Epithelial cell of prostate (primary cell): ENCODE measurements at regions not wholly inside any gene's neighbourhood (a gene's known extent, or its start where the extent isn't known, plus 50 kb on each side); places are given as distances from the start of the nearest gene placed in this dataset.

Experiments
- DNase-seq: peaks from one replicate; pipeline ENCODE4 v3.0.0-alpha.2; 2011; ENCODE audit warnings: low read depth, low spot score
- H3K27ac ChIP-seq: fragments of 450-650 bp; 2 replicates; pipeline ENCODE4 v1.5.1; 2017; ENCODE audit warnings: mild to moderate bottlenecking

GRCh38 chr5:163366757-163367156 lies 70.6 kb upstream of the CCNG1 start:
- no peak overlapping the region for H3K27ac ChIP-seq
- DNase-seq, result no peak

GRCh38 chr5:163369776-163370385 lies 67.5 kb upstream of the CCNG1 start:
- no peak for DNase-seq
- H3K27ac ChIP-seq, result no peak overlapping the region

GRCh38 chr5:163373436-163374084 lies 63.8 kb upstream of the CCNG1 start:
- no peak for DNase-seq
- H3K27ac ChIP-seq, result no peak overlapping the region

GRCh38 chr5:163377982-163378381 lies 59.4 kb upstream of the CCNG1 start:
- DNase-seq, result no peak

GRCh38 chr5:163379298-163380155 lies 57.9 kb upstream of the CCNG1 start:
- DNase-seq, result peak; percentile 80
- H3K27ac ChIP-seq, result peak overlapping the region; percentile 11

More at GRCh38 chr5:163377982-163378381, 59.4 kb upstream of the CCNG1 start:
- H3K27ac ChIP-seq, result no peak overlapping the region

GRCh38 chr5:163381832-163382231 lies 55.6 kb upstream of the CCNG1 start:
- DNase-seq, result no peak
- no peak overlapping the region for H3K27ac ChIP-seq

- no peak for DNase-seq
- no peak overlapping the region for H3K27ac ChIP-seq
Observed at GRCh38 chr5:163383754-163384153, 53.6 kb upstream of the CCNG1 start.

GRCh38 chr5:163384669-163385068 lies 52.7 kb upstream of the CCNG1 start:
- H3K27ac ChIP-seq, result no peak overlapping the region
- no peak for DNase-seq

GRCh38 chr5:163385271-163385670 lies 52.1 kb upstream of the CCNG1 start:
- no peak overlapping the region for H3K27ac ChIP-seq
- DNase-seq, result no peak

GRCh38 chr5:163385824-163386223 lies 51.6 kb upstream of the CCNG1 start:
- no peak overlapping the region for H3K27ac ChIP-seq
- no peak for DNase-seq

GRCh38 chr5:163386352-163386751 lies 51.0 kb upstream of the CCNG1 start:
- no peak overlapping the region for H3K27ac ChIP-seq
- DNase-seq, result no peak

- DNase-seq, result no peak
- no peak overlapping the region for H3K27ac ChIP-seq
Observed at GRCh38 chr5:163387589-163388343, 49.6 kb upstream of the CCNG1 start.
